ENCODE measurements at regions not wholly inside any gene's neighbourhood (a gene's known extent, or its start where the extent isn't known, plus 50 kb on each side); places are given as distances from the start of the nearest gene placed in this dataset.

- Histone ChIP-seq H3K4me2 (ENCODE audit: low read depth, low read length) (no peak overlapping the region), H3K9me1 (ENCODE audit: insufficient read depth, low read length) (no peaks in the 10 kb centered on the region), H2BK120ac (ENCODE audit: low read depth, low read length) (no peak overlapping the region), H2AK5ac (ENCODE audit: low read depth, low read length) (no peak overlapping the region), H4K91ac (ENCODE audit: insufficient read depth, low read depth, low read length) (no peak overlapping the region), H2BK15ac (ENCODE audit: low read depth, low read length) (no peak overlapping the region), H3K9me3 (ENCODE audit: control insufficient read depth, insufficient read depth, low read length) (no peaks in the 10 kb centered on the region), H3K4ac (ENCODE audit: low read depth, low read length) (no peak overlapping the region), H3K56ac (ENCODE audit: extremely low read depth, insufficient read depth, low read length) (no peak overlapping the region), H4K20me1 (ENCODE audit: insufficient read depth, low read length) (no peaks in the 10 kb centered on the region), H4K5ac (ENCODE audit: low read depth, low read length) (no peak overlapping the region), H2AFZ (replicated peaks; ENCODE audit: low read length, poor library complexity) (no peak overlapping the region), H4K8ac (ENCODE audit: low read depth in 2 of 2, low read length in 2 of 2) (no peak overlapping the region), H3K14ac (replicated peaks; ENCODE audit: low read depth, low read length) (no peak overlapping the region), H2BK5ac (ENCODE audit: low read depth, low read length, poor library complexity, severe bottlenecking) (no peak overlapping the region), H3K27ac (ENCODE audit: insufficient read depth, low read length) (no peak overlapping the region), H3K9ac (ENCODE audit: low read depth, low read length) (no peak overlapping the region), H3K18ac (ENCODE audit: low read depth, low read length) (no peak overlapping the region), H3K79me1 (ENCODE audit: low read depth in 1 of 2, low read length in 2 of 2) (no peaks in the 10 kb centered on the region), H3K4me1 (ENCODE audit: control insufficient read depth, insufficient read depth, low read length) (no peaks in the 10 kb centered on the region), H3K27me3 (ENCODE audit: control insufficient read depth, insufficient read depth, low read length) (no peaks in the 10 kb centered on the region), H2AK9ac (replicated peaks; ENCODE audit: low read depth, low read length, poor library complexity) (no peak overlapping the region), H2BK20ac (ENCODE audit: low read depth, low read length) (no peak overlapping the region), H3K4me3 (ENCODE audit: insufficient read depth, low read depth, low read length) (no peak overlapping the region), H3K36me3 (ENCODE audit: control insufficient read depth, insufficient read depth, low read length) (no peaks in the 10 kb centered on the region), H3K23ac (ENCODE audit: low read depth, low read length) (no peak overlapping the region)
- in situ Hi-C loops (cut with MboI; ENCODE audit: low sequenced_read_pairs), result no loop called here
- TF ChIP-seq, protein P1, sequence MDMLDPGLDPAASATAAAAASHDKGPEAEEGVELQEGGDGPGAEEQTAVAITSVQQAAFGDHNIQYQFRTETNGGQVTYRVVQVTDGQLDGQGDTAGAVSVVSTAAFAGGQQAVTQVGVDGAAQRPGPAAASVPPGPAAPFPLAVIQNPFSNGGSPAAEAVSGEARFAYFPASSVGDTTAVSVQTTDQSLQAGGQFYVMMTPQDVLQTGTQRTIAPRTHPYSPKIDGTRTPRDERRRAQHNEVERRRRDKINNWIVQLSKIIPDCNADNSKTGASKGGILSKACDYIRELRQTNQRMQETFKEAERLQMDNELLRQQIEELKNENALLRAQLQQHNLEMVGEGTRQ (IDR thresholded peaks at IDR 0.05; ENCODE audit: low read depth, low read length), result no peak
- TF ChIP-seq POLR2A (IDR thresholded peaks at IDR 0.05; ENCODE audit: low read depth, low read length) (no peak), FOS (IDR thresholded peaks at IDR 0.05; ENCODE audit: low read depth, low read length) (no peak), RCOR1 (IDR thresholded peaks at IDR 0.05; ENCODE audit: insufficient replicate concordance, low read length) (no peak), MAFK (IDR thresholded peaks at IDR 0.05; ENCODE audit: low read depth, low read length) (no peak), RAD21 (IDR thresholded peaks at IDR 0.05; ENCODE audit: low read length) (no peak), MXI1 (IDR thresholded peaks at IDR 0.05; ENCODE audit: borderline replicate concordance, low read depth, low read length) (no peak), ELK1 (IDR thresholded peaks at IDR 0.05; ENCODE audit: borderline replicate concordance, low read depth, low read length) (no peak), SMC3 (IDR thresholded peaks at IDR 0.05; ENCODE audit: low read depth, low read length) (no peak), MAZ (IDR thresholded peaks at IDR 0.05; ENCODE audit: borderline replicate concordance, low read depth, low read length) (no peak), CHD1 (IDR thresholded peaks at IDR 0.05; ENCODE audit: low read depth, low read length) (no peak), CEBPB (IDR thresholded peaks at IDR 0.05; ENCODE audit: low read depth, low read length) (no peak), RFX5 (IDR thresholded peaks at IDR 0.05; ENCODE audit: low read depth, low read length) (no peak), NFE2L2 (IDR thresholded peaks at IDR 0.05; ENCODE audit: low read depth, low read length) (no peak), BHLHE40 (IDR thresholded peaks at IDR 0.05; ENCODE audit: low read depth, low read length) (no peak)
- TF ChIP-seq, protein P2, sequence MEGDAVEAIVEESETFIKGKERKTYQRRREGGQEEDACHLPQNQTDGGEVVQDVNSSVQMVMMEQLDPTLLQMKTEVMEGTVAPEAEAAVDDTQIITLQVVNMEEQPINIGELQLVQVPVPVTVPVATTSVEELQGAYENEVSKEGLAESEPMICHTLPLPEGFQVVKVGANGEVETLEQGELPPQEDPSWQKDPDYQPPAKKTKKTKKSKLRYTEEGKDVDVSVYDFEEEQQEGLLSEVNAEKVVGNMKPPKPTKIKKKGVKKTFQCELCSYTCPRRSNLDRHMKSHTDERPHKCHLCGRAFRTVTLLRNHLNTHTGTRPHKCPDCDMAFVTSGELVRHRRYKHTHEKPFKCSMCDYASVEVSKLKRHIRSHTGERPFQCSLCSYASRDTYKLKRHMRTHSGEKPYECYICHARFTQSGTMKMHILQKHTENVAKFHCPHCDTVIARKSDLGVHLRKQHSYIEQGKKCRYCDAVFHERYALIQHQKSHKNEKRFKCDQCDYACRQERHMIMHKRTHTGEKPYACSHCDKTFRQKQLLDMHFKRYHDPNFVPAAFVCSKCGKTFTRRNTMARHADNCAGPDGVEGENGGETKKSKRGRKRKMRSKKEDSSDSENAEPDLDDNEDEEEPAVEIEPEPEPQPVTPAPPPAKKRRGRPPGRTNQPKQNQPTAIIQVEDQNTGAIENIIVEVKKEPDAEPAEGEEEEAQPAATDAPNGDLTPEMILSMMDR (conservative IDR thresholded peaks at IDR 0.05; ENCODE audit: low read depth, low read length), result no peak
- ChIA-PET CTCF (no interaction called here), POLR2A (ENCODE audit: unreplicated experiment) (no interaction called here)
- ATAC-seq (ENCODE audit: low read depth) (no peak), DNase-seq (no peak)
- WGBS, 2 experiments (ENCODE audit: extremely low coverage in 2 of 2, insufficient read length in 1 of 2), result no CpG with 5 or more reads among the region's 1 CpG
- BruUV-seq (replicated peaks), result no TSS peak
- dilution Hi-C loops (cut with HindIII; ENCODE audit: low sequenced_read_pairs, unreplicated experiment), result no loop called here
- intact Hi-C loops (cut with micrococcal nuclease), result no loop called here
These were observed 299.3 kb downstream of the OSR1 start for GRCh38 chr2:19059076-19059475.

All from IMR-90 (cell line).